Suprapubic skin (tissue), 3 donors: ENCODE measurements at regions not wholly inside any gene's neighbourhood (a gene's known extent, or its start where the extent isn't known, plus 50 kb on each side); places are given as distances from the start of the nearest gene placed in this dataset.

Experiments used
- EP300 ChIP-seq: sonication (generic); formaldehyde crosslinking; IDR thresholded peaks from one replicate; pipeline ENCODE4 v1.6.1; 2017; ENCODE audit warnings: antibody characterized with exemption
- POLR2A ChIP-seq, 2 donors: fragments of 450-650 bp; IDR thresholded peaks; one replicate each; pipeline ENCODE4 v1.6.1; 2017; ENCODE audit warnings: antibody characterized with exemption in 2 of 2, mild to moderate bottlenecking in 2 of 2, moderate library complexity in 2 of 2
- TF ChIP-seq, protein P1 (sequence below), 2 donors: fragments of 200-600 bp in 1 of 2; fragments of 450-650 bp in 1 of 2; sonication (generic) in 1 of 2; IDR thresholded peaks; one replicate each; pipeline ENCODE4 v1.5.1; 2016 to 2019; ENCODE audit warnings: antibody characterized with exemption in 2 of 2, mild to moderate bottlenecking in 1 of 2, moderate library complexity in 1 of 2

DNA sequence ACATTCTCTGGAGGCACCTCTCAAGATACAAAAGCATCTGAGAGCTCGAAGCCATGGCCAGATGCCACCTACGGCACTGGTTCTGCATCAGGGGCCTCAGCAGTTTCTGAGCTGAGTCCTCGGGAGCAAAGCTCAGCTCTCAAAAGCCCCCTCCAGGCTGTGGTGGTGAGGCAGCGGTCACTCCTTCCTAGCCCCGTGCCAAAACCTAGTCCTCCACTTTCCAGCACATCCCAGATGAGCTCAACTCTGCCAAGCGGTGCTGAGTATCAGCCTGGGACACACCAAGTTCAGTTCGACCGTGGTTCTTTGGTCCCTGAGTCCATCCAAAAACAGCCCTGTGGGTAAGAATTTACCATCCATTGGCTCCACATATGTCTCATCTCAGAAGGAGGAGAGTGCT lies 79.3 kb upstream of the STT3B start:
- TF ChIP-seq, protein P1, sequence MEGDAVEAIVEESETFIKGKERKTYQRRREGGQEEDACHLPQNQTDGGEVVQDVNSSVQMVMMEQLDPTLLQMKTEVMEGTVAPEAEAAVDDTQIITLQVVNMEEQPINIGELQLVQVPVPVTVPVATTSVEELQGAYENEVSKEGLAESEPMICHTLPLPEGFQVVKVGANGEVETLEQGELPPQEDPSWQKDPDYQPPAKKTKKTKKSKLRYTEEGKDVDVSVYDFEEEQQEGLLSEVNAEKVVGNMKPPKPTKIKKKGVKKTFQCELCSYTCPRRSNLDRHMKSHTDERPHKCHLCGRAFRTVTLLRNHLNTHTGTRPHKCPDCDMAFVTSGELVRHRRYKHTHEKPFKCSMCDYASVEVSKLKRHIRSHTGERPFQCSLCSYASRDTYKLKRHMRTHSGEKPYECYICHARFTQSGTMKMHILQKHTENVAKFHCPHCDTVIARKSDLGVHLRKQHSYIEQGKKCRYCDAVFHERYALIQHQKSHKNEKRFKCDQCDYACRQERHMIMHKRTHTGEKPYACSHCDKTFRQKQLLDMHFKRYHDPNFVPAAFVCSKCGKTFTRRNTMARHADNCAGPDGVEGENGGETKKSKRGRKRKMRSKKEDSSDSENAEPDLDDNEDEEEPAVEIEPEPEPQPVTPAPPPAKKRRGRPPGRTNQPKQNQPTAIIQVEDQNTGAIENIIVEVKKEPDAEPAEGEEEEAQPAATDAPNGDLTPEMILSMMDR (IDR thresholded peaks at IDR 0.05): no peak
- TF ChIP-seq POLR2A (IDR thresholded peaks at IDR 0.05) (no peak), EP300 (no peak)
